Gastrocnemius medialis (tissue), 4 donors: ENCODE measurements at regions not wholly inside any gene's neighbourhood (a gene's known extent, or its start where the extent isn't known, plus 50 kb on each side); places are given as distances from the start of the nearest gene placed in this dataset.

Experiments used
- CTCF ChIP-seq, 5 experiments: fragments of 450-650 bp in 3 of 5; fragments of 200-600 bp in 2 of 5; sonication (generic) in 2 of 5; IDR thresholded peaks in 4 of 5; conservative IDR thresholded peaks in 1 of 5; 1 replicate in 4 of 5; 2 replicates in 1 of 5; pipeline ENCODE4 v1.5.1; 2016 to 2019; ENCODE audit warnings: antibody characterized with exemption in 5 of 5, mild to moderate bottlenecking in 3 of 5, moderate library complexity in 3 of 5
- POLR2A ChIP-seq, 2 donors: fragments of 450-650 bp; IDR thresholded peaks; one replicate each; pipeline ENCODE4 v1.6.1; 2017; ENCODE audit warnings: antibody characterized with exemption in 2 of 2, mild to moderate bottlenecking in 2 of 2, moderate library complexity in 2 of 2

- TF ChIP-seq CTCF (IDR thresholded peaks at IDR 0.05 in 4 of 5, conservative IDR thresholded peaks at IDR 0.05 in 1 of 5) = no peak
- TF ChIP-seq POLR2A (IDR thresholded peaks at IDR 0.05) = no peak
These were observed 182.1 kb downstream of the ARRDC4 start for GRCh38 chr15:98142572-98142971.
